ENCODE measurements at regions not wholly inside any gene's neighbourhood (a gene's known extent, or its start where the extent isn't known, plus 50 kb on each side); places are given as distances from the start of the nearest gene placed in this dataset.

GRCh38 chr5:89444088-89444487, 561.1 kb upstream of the MEF2C start:
- TF ChIP-seq POLR2A (IDR thresholded peaks at IDR 0.05; ENCODE audit: low read depth, low read length) (no peak), FOS (IDR thresholded peaks at IDR 0.05; ENCODE audit: low read depth, low read length) (no peak), CEBPB (IDR thresholded peaks at IDR 0.05; ENCODE audit: low read depth, low read length) (0 out of 2 replicates have a peak, but pooled peaks have one; percentile 25), CHD1 (IDR thresholded peaks at IDR 0.05; ENCODE audit: low read depth, low read length) (no peak), SMC3 (IDR thresholded peaks at IDR 0.05; ENCODE audit: low read depth, low read length) (no peak), BHLHE40 (IDR thresholded peaks at IDR 0.05; ENCODE audit: low read depth, low read length) (no peak), MXI1 (IDR thresholded peaks at IDR 0.05; ENCODE audit: borderline replicate concordance, low read depth, low read length) (no peak), ELK1 (IDR thresholded peaks at IDR 0.05; ENCODE audit: borderline replicate concordance, low read depth, low read length) (no peak), RAD21 (IDR thresholded peaks at IDR 0.05; ENCODE audit: low read length) (no peak), MAFK (IDR thresholded peaks at IDR 0.05; ENCODE audit: low read depth, low read length) (no peak)
- TF ChIP-seq, protein P1, sequence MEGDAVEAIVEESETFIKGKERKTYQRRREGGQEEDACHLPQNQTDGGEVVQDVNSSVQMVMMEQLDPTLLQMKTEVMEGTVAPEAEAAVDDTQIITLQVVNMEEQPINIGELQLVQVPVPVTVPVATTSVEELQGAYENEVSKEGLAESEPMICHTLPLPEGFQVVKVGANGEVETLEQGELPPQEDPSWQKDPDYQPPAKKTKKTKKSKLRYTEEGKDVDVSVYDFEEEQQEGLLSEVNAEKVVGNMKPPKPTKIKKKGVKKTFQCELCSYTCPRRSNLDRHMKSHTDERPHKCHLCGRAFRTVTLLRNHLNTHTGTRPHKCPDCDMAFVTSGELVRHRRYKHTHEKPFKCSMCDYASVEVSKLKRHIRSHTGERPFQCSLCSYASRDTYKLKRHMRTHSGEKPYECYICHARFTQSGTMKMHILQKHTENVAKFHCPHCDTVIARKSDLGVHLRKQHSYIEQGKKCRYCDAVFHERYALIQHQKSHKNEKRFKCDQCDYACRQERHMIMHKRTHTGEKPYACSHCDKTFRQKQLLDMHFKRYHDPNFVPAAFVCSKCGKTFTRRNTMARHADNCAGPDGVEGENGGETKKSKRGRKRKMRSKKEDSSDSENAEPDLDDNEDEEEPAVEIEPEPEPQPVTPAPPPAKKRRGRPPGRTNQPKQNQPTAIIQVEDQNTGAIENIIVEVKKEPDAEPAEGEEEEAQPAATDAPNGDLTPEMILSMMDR (conservative IDR thresholded peaks at IDR 0.05; ENCODE audit: low read depth, low read length), result no peak
